H9 (cell line): ENCODE measurements at regions not wholly inside any gene's neighbourhood (a gene's known extent, or its start where the extent isn't known, plus 50 kb on each side); places are given as distances from the start of the nearest gene placed in this dataset.

Source experiments
- DNase-seq: peaks from one replicate; pipeline ENCODE4 v3.0.0-alpha.2; 2017
- H2AFZ ChIP-seq: one replicate; pipeline ENCODE4 v1.6.1; 2013; ENCODE audit warnings: mild to moderate bottlenecking, low read length, control low read depth, moderate library complexity
- H2AK5ac ChIP-seq: 2 replicates; pipeline ENCODE4 v1.6.1; 2013; ENCODE audit warnings: low read length, control low read depth, mixed read lengths; ENCODE audit not compliant: insufficient read length
- H2BK120ac ChIP-seq: one replicate; pipeline ENCODE4 v1.6.1; 2013; ENCODE audit warnings: low read depth, mild to moderate bottlenecking, low read length, control low read depth, inconsistent platforms; ENCODE audit not compliant: poor library complexity, severe bottlenecking
- H2BK12ac ChIP-seq: 2 replicates; pipeline ENCODE4 v1.6.1; 2013; ENCODE audit warnings: low read length, control low read depth, mixed read lengths, low read depth; ENCODE audit not compliant: insufficient read length
- H2BK15ac ChIP-seq: 2 replicates; pipeline ENCODE4 v1.6.1; 2013; ENCODE audit warnings: low read depth, low read length, control low read depth
- H2BK20ac ChIP-seq: one replicate; pipeline ENCODE4 v1.6.1; 2013; ENCODE audit warnings: low read depth, mild to moderate bottlenecking, low read length, control low read depth, inconsistent platforms; ENCODE audit not compliant: poor library complexity, severe bottlenecking
- H2BK5ac ChIP-seq: 2 replicates; pipeline ENCODE4 v1.6.1; 2013; ENCODE audit warnings: low read length, control low read depth, mixed read lengths; ENCODE audit not compliant: insufficient read length
- H3K14ac ChIP-seq: 2 replicates; pipeline ENCODE4 v1.6.1; 2013; ENCODE audit warnings: low read length, control low read depth; ENCODE audit not compliant: insufficient read depth
- H3K18ac ChIP-seq: 2 replicates; pipeline ENCODE4 v1.6.1; 2013; ENCODE audit warnings: low read depth, mild to moderate bottlenecking, mixed read lengths, low read length, control low read depth; ENCODE audit not compliant: insufficient read length
- H3K23ac ChIP-seq: 2 replicates; pipeline ENCODE4 v1.6.1; 2013; ENCODE audit warnings: low read length, control low read depth, mixed read lengths, low read depth; ENCODE audit not compliant: insufficient read length
- H3K23me2 ChIP-seq: 2 replicates; pipeline ENCODE4 v1.6.1; 2013; ENCODE audit warnings: low read depth, mild to moderate bottlenecking, mixed read lengths, low read length, control low read depth; ENCODE audit not compliant: insufficient read length, poor library complexity, severe bottlenecking
- H3K27ac ChIP-seq: 2 replicates; pipeline ENCODE4 v1.5.1; 2013; ENCODE audit warnings: low read length, control low read depth, mixed read lengths, low read depth; ENCODE audit not compliant: insufficient read length
- H3K27me3 ChIP-seq: 2 replicates; pipeline ENCODE4 v1.6.1; 2013; ENCODE audit warnings: low read length, control low read depth, inconsistent platforms; ENCODE audit not compliant: insufficient read depth
- H3K4ac ChIP-seq: 2 replicates; pipeline ENCODE4 v1.6.1; 2013; ENCODE audit warnings: low read depth, mild to moderate bottlenecking, control low read depth, inconsistent platforms, low read length, moderate library complexity
- H3K4me1 ChIP-seq: 2 replicates; pipeline ENCODE4 v1.6.1; 2013; ENCODE audit warnings: low read length, control low read depth, inconsistent platforms; ENCODE audit not compliant: insufficient read depth
- H3K4me2 ChIP-seq: 2 replicates; pipeline ENCODE4 v1.6.1; 2013; ENCODE audit warnings: low read length, control low read depth, mixed read lengths; ENCODE audit not compliant: insufficient read length, insufficient read depth
- H3K56ac ChIP-seq: 2 replicates; pipeline ENCODE4 v1.6.1; 2013; ENCODE audit warnings: low read depth, mild to moderate bottlenecking, mixed read lengths, low read length, control low read depth; ENCODE audit not compliant: insufficient read length
- H3K79me1 ChIP-seq: 2 replicates; pipeline ENCODE4 v1.6.1; 2013; ENCODE audit warnings: low read depth, mild to moderate bottlenecking, moderate library complexity, low read length, control low read depth, inconsistent platforms; ENCODE audit not compliant: insufficient read depth, poor library complexity, severe bottlenecking
- H3K79me2 ChIP-seq: 2 replicates; pipeline ENCODE4 v1.6.1; 2013; ENCODE audit warnings: low read length, control low read depth, inconsistent platforms; ENCODE audit not compliant: insufficient read depth
- H3K9ac ChIP-seq: 2 replicates; pipeline ENCODE4 v1.6.1; 2013; ENCODE audit warnings: low read length, control low read depth, mixed read lengths; ENCODE audit not compliant: insufficient read length; ENCODE audit errors: extremely low read depth
- H3K9me3 ChIP-seq: one replicate; pipeline ENCODE4 v1.6.1; 2013; ENCODE audit warnings: low read depth, low read length, inconsistent platforms; ENCODE audit not compliant: control insufficient read depth
- H3T11ph ChIP-seq: one replicate; pipeline ENCODE4 v1.6.1; 2013; ENCODE audit warnings: mild to moderate bottlenecking, low read length, control low read depth, inconsistent platforms
- H4K20me1 ChIP-seq: one replicate; pipeline ENCODE4 v1.6.1; 2013; ENCODE audit not compliant: control insufficient read depth, insufficient read length, insufficient read depth
- H4K5ac ChIP-seq: 2 replicates; pipeline ENCODE4 v1.6.1; 2013; ENCODE audit warnings: low read depth, mild to moderate bottlenecking, mixed read lengths, low read length, control low read depth; ENCODE audit not compliant: insufficient read length
- H4K8ac ChIP-seq: replicated peaks from 2 replicates; pipeline ENCODE4 v1.6.1; 2013; ENCODE audit warnings: low read length, control low read depth, mixed read lengths, low read depth; ENCODE audit not compliant: insufficient read length
- H4K91ac ChIP-seq: 2 replicates; pipeline ENCODE4 v1.6.1; 2013; ENCODE audit warnings: low read depth, mild to moderate bottlenecking, moderate library complexity, mixed read lengths, low read length, control low read depth; ENCODE audit not compliant: insufficient read length
- H3K27ac Mint-ChIP-seq, 3 experiments: 2 replicates in 2 of 3; 3 replicates in 1 of 3; pipeline ENCODE4 v1.8.0; 2020 to 2021; ENCODE audit warnings: mixed read lengths in 3 of 3, mild to moderate bottlenecking in 1 of 3, moderate library complexity in 1 of 3
- H3K27me3 Mint-ChIP-seq: 2 replicates; pipeline ENCODE4 v1.8.0; 2021; ENCODE audit warnings: low read depth, mild to moderate bottlenecking, moderate library complexity, mixed read lengths
- H3K36me3 Mint-ChIP-seq, 3 experiments: 2 replicates in 2 of 3; 3 replicates in 1 of 3; pipeline ENCODE4 v1.8.0; 2020 to 2021; ENCODE audit warnings: low read depth in 3 of 3, mixed read lengths in 3 of 3; ENCODE audit not compliant: insufficient read depth in 1 of 3
- H3K4me1 Mint-ChIP-seq, 2 experiments: 2 replicates each; pipeline ENCODE4 v1.8.0; 2020; ENCODE audit warnings: mixed read lengths in 2 of 2
- H3K4me3 Mint-ChIP-seq, 2 experiments: 2 replicates in 1 of 2; 3 replicates in 1 of 2; pipeline ENCODE4 v1.8.0; 2020 to 2021; ENCODE audit warnings: mild to moderate bottlenecking in 2 of 2, mixed read lengths in 2 of 2, moderate library complexity in 1 of 2
- H3K9me3 Mint-ChIP-seq, 2 experiments: 2 replicates in 1 of 2; 3 replicates in 1 of 2; pipeline ENCODE4 v1.8.0; 2020; ENCODE audit warnings: mild to moderate bottlenecking in 2 of 2, mixed read lengths in 2 of 2, moderate library complexity in 1 of 2
- CTCF ChIP-seq: fragments of 200-600 bp; sonication (generic); conservative IDR thresholded peaks from 3 replicates; pipeline ENCODE4 v1.8.0; 2021; ENCODE audit warnings: antibody characterized with exemption, mild to moderate bottlenecking
- WGBS: extraction: QIAGEN DNeasy Blood & Tissue Kit; methylation state at CpG from one replicate; pipeline ENCODE4 v1.1.7; 2013; ENCODE audit warnings: missing lambda C conversion rate, low lambda C conversion rate, mixed read lengths; ENCODE audit not compliant: insufficient read length; ENCODE audit errors: extremely low coverage; 5-methylcytosine and 5-hydroxymethylcytosine counted together

DNA sequence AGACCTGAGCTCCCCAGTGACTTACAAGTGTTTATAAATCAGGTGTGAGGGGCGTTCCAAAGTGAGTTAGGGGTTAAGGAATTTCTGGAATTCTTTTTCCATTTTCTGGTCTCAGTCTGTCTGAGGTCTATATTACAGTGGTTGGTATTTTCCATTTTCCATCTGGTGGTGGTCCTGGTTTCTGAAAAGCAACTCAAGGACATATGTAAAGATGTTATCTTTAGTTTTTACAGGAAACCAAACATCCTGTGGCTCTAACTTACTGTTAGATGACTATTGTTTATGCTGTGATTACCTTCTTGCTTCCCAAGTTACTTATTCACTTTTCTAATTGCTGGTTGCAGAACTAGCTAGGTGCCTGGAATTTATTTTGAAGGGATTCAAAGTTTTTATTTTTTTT is 53.5 kb upstream of the IL21 start:
- TF ChIP-seq CTCF, result no peak
- Histone ChIP-seq H3K4me1 (peaks cover 2% of the 10 kb centered on the region; the same call in 1 of the 2 replicates), H3K18ac (no peak overlapping the region), H2AFZ (no peak overlapping the region), H3K27me3 (no peaks in the 10 kb centered on the region; the same call in 1 of the 2 replicates), H3K14ac (no peak overlapping the region), H3K27ac (no peak overlapping the region), H2BK12ac (no peak overlapping the region), H3K79me1 (no peaks in the 10 kb centered on the region), H3K9ac (no peak overlapping the region), H3K9me3 (no peaks in the 10 kb centered on the region), H3K4me2 (no peak overlapping the region), H3K79me2 (no peaks in the 10 kb centered on the region), H2BK20ac (no peak overlapping the region), H3K23me2 (no peaks in the 10 kb centered on the region), H4K20me1 (no peaks in the 10 kb centered on the region), H2BK15ac (no peak overlapping the region), H3K4ac (no peak overlapping the region), H3K56ac (no peak overlapping the region), H4K91ac (no peak overlapping the region), H4K8ac (no peak overlapping the region), H3K23ac (no peak overlapping the region), H4K5ac (no peak overlapping the region), H2BK120ac (no peak overlapping the region), H3T11ph (no peak overlapping the region), H2BK5ac (no peak overlapping the region), H2AK5ac (no peak overlapping the region)
- no peak for DNase-seq
- no peak overlapping the region for H3K4me3 Mint-ChIP-seq
- no CpG with 5 or more reads among the region's 1 CpG for WGBS
- H3K36me3 Mint-ChIP-seq, result no peaks in the 10 kb centered on the region
- H3K9me3 Mint-ChIP-seq, result peaks cover 0 to 4% of the 10 kb centered on the region in 2 experiments; a peak in 2 of 5 replicates
- peaks cover 4% of the 10 kb centered on the region; the same call in 1 of the 2 replicates for H3K27me3 Mint-ChIP-seq
- H3K27ac Mint-ChIP-seq, result no peak overlapping the region; a peak in 1 of 7 replicates
- H3K4me1 Mint-ChIP-seq, result peaks cover 15 to 26% of the 10 kb centered on the region in 2 experiments
